HEK293T (cell line): ENCODE measurements at regions not wholly inside any gene's neighbourhood (a gene's known extent, or its start where the extent isn't known, plus 50 kb on each side); places are given as distances from the start of the nearest gene placed in this dataset.

Experiments used
- CTCF ChIA-PET: fragments of 350-600 bp; formaldehyde crosslinking; extraction: SDS; loops from one replicate; lab custom pipeline; 2021; ENCODE audit warnings: antibody characterized with exemption, inconsistent platforms; lab: Yijun Ruan, JAX
- POLR2A ChIA-PET: fragments of 350-600 bp; formaldehyde crosslinking; extraction: SDS; loops from one replicate; lab custom pipeline; 2020; ENCODE audit warnings: antibody characterized with exemption, inconsistent platforms; lab: Yijun Ruan, JAX
- DNase-seq: peaks from one replicate; pipeline ENCODE4 v3.0.0; 2012; ENCODE audit warnings: mixed read lengths; ENCODE audit errors: extremely low spot score
- ARNT ChIP-seq: fragments of 450-650 bp; IDR thresholded peaks from 2 replicates; pipeline ENCODE4 v1.6.1; 2017; ENCODE audit warnings: mild to moderate bottlenecking
- BHLHE40 ChIP-seq: fragments of 450-650 bp; IDR thresholded peaks from 2 replicates; pipeline ENCODE4 v1.6.1; 2016; ENCODE audit warnings: mild to moderate bottlenecking, moderate library complexity, borderline replicate concordance
- CTBP1 ChIP-seq: fragments of 450-650 bp; IDR thresholded peaks from 2 replicates; pipeline ENCODE4 v1.6.1; 2016; ENCODE audit warnings: borderline replicate concordance
- ELF4 ChIP-seq: fragments of 450-650 bp; IDR thresholded peaks from 2 replicates; pipeline ENCODE4 v1.6.1; 2017; ENCODE audit warnings: antibody characterized with exemption
- FOXA1 ChIP-seq: fragments of 450-650 bp; IDR thresholded peaks from 2 replicates; pipeline ENCODE4 v1.6.1; 2016; ENCODE audit warnings: mild to moderate bottlenecking
- FOXK2 ChIP-seq: fragments of 450-650 bp; IDR thresholded peaks from 2 replicates; pipeline ENCODE4 v1.6.1; 2016; ENCODE audit warnings: mild to moderate bottlenecking
- FOXM1 ChIP-seq: fragments of 450-650 bp; IDR thresholded peaks from 2 replicates; pipeline ENCODE4 v1.6.1; 2017; ENCODE audit warnings: mild to moderate bottlenecking, borderline replicate concordance
- HDGF ChIP-seq: fragments of 450-650 bp; IDR thresholded peaks from 2 replicates; pipeline ENCODE4 v1.6.1; 2017; ENCODE audit warnings: antibody characterized with exemption, borderline replicate concordance
- L3MBTL2 ChIP-seq: fragments of 450-650 bp; conservative IDR thresholded peaks from 2 replicates; pipeline ENCODE4 v1.6.1; 2016; ENCODE audit warnings: mild to moderate bottlenecking
- LEF1 ChIP-seq: fragments of 450-650 bp; IDR thresholded peaks from 2 replicates; pipeline ENCODE4 v1.6.1; 2017; ENCODE audit warnings: mild to moderate bottlenecking, borderline replicate concordance
- NFRKB ChIP-seq: fragments of 450-650 bp; IDR thresholded peaks from 2 replicates; pipeline ENCODE4 v1.6.1; 2016; ENCODE audit warnings: mild to moderate bottlenecking, moderate library complexity
- PKNOX1 ChIP-seq: fragments of 450-650 bp; IDR thresholded peaks from 2 replicates; pipeline ENCODE4 v1.6.1; 2016
- SP1 ChIP-seq: fragments of 450-650 bp; IDR thresholded peaks from 2 replicates; pipeline ENCODE4 v1.6.1; 2017
- SUZ12 ChIP-seq: fragments of 450-650 bp; IDR thresholded peaks from 2 replicates; pipeline ENCODE4 v1.6.1; 2016; ENCODE audit warnings: mild to moderate bottlenecking
- TARDBP ChIP-seq: fragments of 450-650 bp; IDR thresholded peaks from 2 replicates; pipeline ENCODE4 v1.6.1; 2016
- ZNF384 ChIP-seq: fragments of 450-650 bp; IDR thresholded peaks from 2 replicates; pipeline ENCODE4 v1.6.1; 2016

GRCh38 chr2:234723400-234723799 lies 226.5 kb upstream of the ARL4C start:
- ChIA-PET CTCF (interaction anchor here (0.6 kb wide), 1 partner anchor 848 kb away, joined by 6 read pairs; no protein-coding TSS in a partner anchor), POLR2A (no interaction called here)
- no peak for DNase-seq
- TF ChIP-seq FOXK2 (no peak), PKNOX1 (no peak), CTBP1 (no peak), HDGF (no peak), TARDBP (no peak), LEF1 (no peak), L3MBTL2 (no peak), ELF4 (no peak), SP1 (no peak), BHLHE40 (no peak), ARNT (no peak), FOXM1 (no peak), ZNF384 (no peak), NFRKB (no peak), FOXA1 (no peak), SUZ12 (no peak)

GRCh38 chr2:234722176-234722575 lies 225.3 kb upstream of the ARL4C start:
- CTCF ChIA-PET: no interaction called here
- no peak for DNase-seq
- POLR2A ChIA-PET: no interaction called here
- TF ChIP-seq SP1: no peak
- TF ChIP-seq ELF4: no peak
- no peak for TF ChIP-seq CTBP1
- TF ChIP-seq ZNF384: no peak
- TF ChIP-seq FOXM1: no peak
- no peak for TF ChIP-seq TARDBP
- TF ChIP-seq SUZ12: no peak
- TF ChIP-seq HDGF: no peak
- TF ChIP-seq NFRKB: no peak
- TF ChIP-seq PKNOX1: no peak
- TF ChIP-seq L3MBTL2: no peak
- TF ChIP-seq BHLHE40: no peak
- TF ChIP-seq FOXK2: no peak
- no peak for TF ChIP-seq ARNT
- no peak for TF ChIP-seq LEF1
- no peak for TF ChIP-seq FOXA1

- DNase-seq: no peak
- POLR2A ChIA-PET: no interaction called here
- no peak for TF ChIP-seq NFRKB
- no peak for TF ChIP-seq HDGF
- no peak for TF ChIP-seq BHLHE40
- no peak for TF ChIP-seq ARNT
- TF ChIP-seq ZNF384: no peak
- no peak for TF ChIP-seq ELF4
- no peak for TF ChIP-seq SP1
- no peak for TF ChIP-seq TARDBP
- TF ChIP-seq LEF1: no peak
- TF ChIP-seq FOXA1: no peak
- no peak for TF ChIP-seq PKNOX1
- TF ChIP-seq L3MBTL2: no peak
- TF ChIP-seq FOXM1: no peak
- CTCF ChIA-PET: no interaction called here
Observed at GRCh38 chr2:234719116-234719716, 222.3 kb upstream of the ARL4C start.

DNA sequence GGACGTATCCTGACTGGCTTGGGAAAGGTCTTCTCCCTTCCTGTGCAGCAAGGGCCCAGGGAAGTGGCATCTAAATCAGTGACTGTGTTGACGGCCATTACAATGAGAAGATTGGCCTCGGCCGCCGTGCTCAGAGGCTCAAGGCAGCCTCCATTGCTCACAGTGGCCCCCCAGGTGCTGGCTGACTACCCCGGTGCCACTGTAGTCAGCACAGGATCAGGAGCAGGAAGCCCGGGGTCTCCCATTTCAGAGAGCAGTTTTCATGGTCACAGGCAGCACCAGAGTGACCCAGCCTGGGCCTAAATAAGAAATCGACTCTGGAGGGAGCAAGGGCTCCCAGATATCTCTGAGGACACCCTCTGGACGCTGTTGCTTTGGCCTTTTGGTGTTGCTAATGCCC lies 219.4 kb upstream of the ARL4C start:
- ChIA-PET POLR2A (no interaction called here), CTCF (no interaction called here)
- TF ChIP-seq FOXA1 (no peak), NFRKB (no peak), PKNOX1 (no peak), SUZ12 (no peak), TARDBP (no peak), CTBP1 (no peak)

GRCh38 chr2:234715671-234716250 lies 218.9 kb upstream of the ARL4C start:
- no peak for TF ChIP-seq SUZ12
- TF ChIP-seq ELF4: no peak
- TF ChIP-seq FOXK2: no peak
- no peak for TF ChIP-seq LEF1
- TF ChIP-seq FOXA1: no peak
- TF ChIP-seq HDGF: no peak
- no peak for TF ChIP-seq CTBP1
- no peak for TF ChIP-seq TARDBP
- no peak for TF ChIP-seq ZNF384
- no peak for TF ChIP-seq NFRKB
- no peak for TF ChIP-seq FOXM1
- no peak for TF ChIP-seq ARNT
- no peak for TF ChIP-seq BHLHE40
- TF ChIP-seq PKNOX1: no peak
- no peak for TF ChIP-seq SP1
- TF ChIP-seq L3MBTL2: no peak
- ChIA-PET POLR2A (no interaction called here), CTCF (no interaction called here)
- no peak for DNase-seq

More for the DNA sequence above, 219.4 kb upstream of the ARL4C start:
- no peak for DNase-seq
